Activated naive CD8-positive, alpha-beta T cell treated with anti-CD3 and anti-CD28 coated beads, Interleukin-2, amount 50 U/mL, for 24 hours (primary cell): ENCODE measurements at regions not wholly inside any gene's neighbourhood (a gene's known extent, or its start where the extent isn't known, plus 50 kb on each side); places are given as distances from the start of the nearest gene placed in this dataset.
"Not testable (repeated sequence)": the region's sequence is repeated elsewhere in the genome, so short reads cannot be mapped to it uniquely, and the experiment has no call there.

ENCODE experiments used
- ATAC-seq: fragments of 150-1000 bp; cut with Tn5 transposase; one replicate; pipeline ENCODE4 v1.10.0; 2021
- DNase-seq: peaks from one replicate; pipeline ENCODE4 v3.0.0; 2021
- H3K27ac Mint-ChIP-seq: one replicate; pipeline ENCODE4 v1.8.0; 2021; ENCODE audit warnings: mild to moderate bottlenecking, mixed read lengths
- H3K27me3 Mint-ChIP-seq: one replicate; pipeline ENCODE4 v1.8.0; 2021; ENCODE audit warnings: mixed read lengths
- H3K36me3 Mint-ChIP-seq: one replicate; pipeline ENCODE4 v1.8.0; 2021; ENCODE audit warnings: low read depth, mixed read lengths
- H3K4me1 Mint-ChIP-seq: one replicate; pipeline ENCODE4 v1.8.0; 2021; ENCODE audit warnings: mixed read lengths
- H3K4me3 Mint-ChIP-seq: one replicate; pipeline ENCODE4 v1.8.0; 2021; ENCODE audit warnings: mild to moderate bottlenecking, moderate library complexity, mixed read lengths
- H3K9me3 Mint-ChIP-seq: one replicate; pipeline ENCODE4 v1.8.0; 2021; ENCODE audit warnings: mixed read lengths

GRCh38 chr6:20341096-20341495 is 60.6 kb upstream of the E2F3 start:
- ATAC-seq (no peak), DNase-seq (no peak)
- Mint-ChIP-seq H3K9me3 (peaks cover 3% of the 10 kb centered on the region), H3K27ac (no peak overlapping the region), H3K36me3 (no peaks in the 10 kb centered on the region), H3K27me3 (no peaks in the 10 kb centered on the region), H3K4me1 (peaks cover 8% of the 10 kb centered on the region), H3K4me3 (no peak overlapping the region)

GRCh38 chr6:20341564-20341963 is 60.1 kb upstream of the E2F3 start:
- Mint-ChIP-seq H3K4me1 (peaks cover 4% of the 10 kb centered on the region), H3K4me3 (no peak overlapping the region), H3K27me3 (no peaks in the 10 kb centered on the region), H3K36me3 (no peaks in the 10 kb centered on the region), H3K27ac (no peak overlapping the region), H3K9me3 (peaks cover 3% of the 10 kb centered on the region)
- no peak for ATAC-seq
- no peak for DNase-seq

GRCh38 chr6:20346948-20347347 is 54.7 kb upstream of the E2F3 start:
- H3K9me3 Mint-ChIP-seq, H3K36me3 Mint-ChIP-seq, H3K4me1 Mint-ChIP-seq, H3K27me3 Mint-ChIP-seq, DNase-seq, ATAC-seq, H3K4me3 Mint-ChIP-seq, H3K27ac Mint-ChIP-seq: not testable (repeated sequence)

- peaks cover 10% of the 10 kb centered on the region for H3K4me1 Mint-ChIP-seq
- no peak overlapping the region for H3K27ac Mint-ChIP-seq
- H3K36me3 Mint-ChIP-seq, result peaks cover 4% of the 10 kb centered on the region
- H3K27me3 Mint-ChIP-seq, result no peaks in the 10 kb centered on the region
- no peak for ATAC-seq
- H3K9me3 Mint-ChIP-seq, result peaks cover under 1% of the 10 kb centered on the region
- H3K4me3 Mint-ChIP-seq, result no peak overlapping the region
- DNase-seq, result no peak
These were observed 53.6 kb upstream of the E2F3 start for GRCh38 chr6:20348041-20348440.

GRCh38 chr6:20349225-20349624 is 52.5 kb upstream of the E2F3 start:
- no peak overlapping the region for H3K27ac Mint-ChIP-seq
- peaks cover 10% of the 10 kb centered on the region for H3K4me1 Mint-ChIP-seq
- DNase-seq (no peak), ATAC-seq (no peak)
- H3K4me3 Mint-ChIP-seq, result no peak overlapping the region
- peaks cover 4% of the 10 kb centered on the region for H3K9me3 Mint-ChIP-seq
- peaks cover 6% of the 10 kb centered on the region for H3K36me3 Mint-ChIP-seq
- H3K27me3 Mint-ChIP-seq, result no peaks in the 10 kb centered on the region

GRCh38 chr6:20350215-20350614 is 51.5 kb upstream of the E2F3 start:
- ATAC-seq, result no peak
- peaks cover 4% of the 10 kb centered on the region for H3K9me3 Mint-ChIP-seq

GRCh38 chr6:20351534-20351933 is 50.1 kb upstream of the E2F3 start:
- no peak overlapping the region for H3K4me3 Mint-ChIP-seq
- ATAC-seq, result no peak
- peaks cover 10% of the 10 kb centered on the region for H3K4me1 Mint-ChIP-seq
- H3K27ac Mint-ChIP-seq, result no peak overlapping the region
- H3K27me3 Mint-ChIP-seq, result no peaks in the 10 kb centered on the region
- peaks cover 6% of the 10 kb centered on the region for H3K36me3 Mint-ChIP-seq
- DNase-seq, result no peak
- H3K9me3 Mint-ChIP-seq, result peaks cover 7% of the 10 kb centered on the region

More at GRCh38 chr6:20350215-20350614, 51.5 kb upstream of the E2F3 start:
- Mint-ChIP-seq H3K27ac (no peak overlapping the region), H3K27me3 (no peaks in the 10 kb centered on the region), H3K36me3 (peaks cover 6% of the 10 kb centered on the region), H3K4me3 (no peak overlapping the region), H3K4me1 (peaks cover 10% of the 10 kb centered on the region)
- no peak for DNase-seq
